Fibroblast of lung (primary cell): ENCODE measurements at regions not wholly inside any gene's neighbourhood (a gene's known extent, or its start where the extent isn't known, plus 50 kb on each side); places are given as distances from the start of the nearest gene placed in this dataset.

Experiments used
- DNase-seq, 2 donors: peaks; one replicate each; pipeline versions ENCODE4 v3.0.0 to v3.0.0-alpha.2; 2010; ENCODE audit warnings: low read depth in 2 of 2
- H2AFZ ChIP-seq: 2 replicates; pipeline ENCODE4 v1.5.1; 2012; ENCODE audit warnings: low read length, control low read depth, inconsistent platforms
- H3K27ac ChIP-seq: 2 replicates; pipeline ENCODE4 v1.5.1; 2011; ENCODE audit warnings: low read length, control low read depth; ENCODE audit not compliant: insufficient read depth
- H3K27me3 ChIP-seq: 2 replicates; pipeline ENCODE4 v1.5.1; 2011; ENCODE audit warnings: mild to moderate bottlenecking, low read length; ENCODE audit not compliant: control insufficient read depth, insufficient read depth
- H3K36me3 ChIP-seq: 2 replicates; pipeline ENCODE4 v1.5.1; 2011; ENCODE audit warnings: low read length; ENCODE audit not compliant: control insufficient read depth, insufficient read depth
- H3K4me1 ChIP-seq: 2 replicates; pipeline ENCODE4 v1.5.1; 2011; ENCODE audit warnings: low read length; ENCODE audit not compliant: control insufficient read depth, insufficient read depth; ENCODE audit errors: extremely low read depth
- H3K4me2 ChIP-seq: 2 replicates; pipeline ENCODE4 v1.5.1; 2011; ENCODE audit warnings: low read length, control low read depth; ENCODE audit not compliant: insufficient read depth; ENCODE audit errors: extremely low read depth
- H3K4me3 ChIP-seq, 4 experiments: fragments of 200-600 bp in 1 of 4; sonication (generic) in 1 of 4; replicated peaks in 1 of 4; 2 replicates each; pipeline ENCODE4 v1.5.1; 2011 to 2016; ENCODE audit warnings: low read length in 4 of 4, low read depth in 3 of 4, mild to moderate bottlenecking in 3 of 4, control low read depth in 2 of 4, inconsistent platforms in 1 of 4, mixed read lengths in 1 of 4; ENCODE audit not compliant: insufficient read depth in 1 of 4; ENCODE audit errors: control extremely low read depth in 1 of 4
- H3K79me2 ChIP-seq: 2 replicates; pipeline ENCODE4 v1.5.1; 2012; ENCODE audit warnings: mild to moderate bottlenecking, low read length, inconsistent platforms; ENCODE audit not compliant: control insufficient read depth, insufficient read depth
- H3K9ac ChIP-seq: 2 replicates; pipeline ENCODE4 v1.5.1; 2011; ENCODE audit warnings: mild to moderate bottlenecking, low read length, control low read depth; ENCODE audit not compliant: insufficient read depth
- H3K9me3 ChIP-seq: 2 replicates; pipeline ENCODE4 v1.5.1; 2012; ENCODE audit warnings: low read depth, low read length; ENCODE audit not compliant: control insufficient read depth, insufficient read depth
- H4K20me1 ChIP-seq: 2 replicates; pipeline ENCODE4 v1.5.1; 2011; ENCODE audit warnings: low read length; ENCODE audit not compliant: control insufficient read depth, insufficient read depth; ENCODE audit errors: extremely low read depth
- CTCF ChIP-seq, 2 donors: IDR thresholded peaks in 1 of 2; conservative IDR thresholded peaks in 1 of 2; 1 replicate in 1 of 2; 2 replicates in 1 of 2; pipeline ENCODE4 v1.5.1; 2011 to 2012; ENCODE audit warnings: low read length in 2 of 2, control low read depth in 1 of 2, inconsistent platforms in 1 of 2, low read depth in 1 of 2, mild to moderate bottlenecking in 1 of 2
- EZH2 ChIP-seq: IDR thresholded peaks from 2 replicates; pipeline ENCODE4 v1.5.1; 2012; ENCODE audit warnings: low read length, control low read depth, mild to moderate bottlenecking; ENCODE audit errors: missing control alignments

GRCh38 chr12:68474467-68475204 is 136.1 kb upstream of the RAP1B start:
- Histone ChIP-seq H3K27ac (no peak overlapping the region), H3K79me2 (no peaks in the 10 kb centered on the region), H3K4me3 (no peak overlapping the region), H3K4me2 (no peak overlapping the region), H2AFZ (no peak overlapping the region), H3K9ac (no peak overlapping the region), H3K27me3 (no peaks in the 10 kb centered on the region), H3K36me3 (no peaks in the 10 kb centered on the region), H3K9me3 (no peaks in the 10 kb centered on the region), H3K4me1 (no peaks in the 10 kb centered on the region), H4K20me1 (no peaks in the 10 kb centered on the region)
- DNase-seq = no peak
- no peak for TF ChIP-seq CTCF (conservative IDR thresholded peaks at IDR 0.05 in 1 of 2, IDR thresholded peaks at IDR 0.05 in 1 of 2; ENCODE audit: low read depth in 1 of 2, low read length in 2 of 2)
- TF ChIP-seq EZH2 = no peak

- H3K4me1 ChIP-seq = no peaks in the 10 kb centered on the region
- H3K4me2 ChIP-seq = no peak overlapping the region
- TF ChIP-seq CTCF (conservative IDR thresholded peaks at IDR 0.05 in 1 of 2, IDR thresholded peaks at IDR 0.05 in 1 of 2; ENCODE audit: low read depth in 1 of 2, low read length in 2 of 2) (no peak), EZH2 (no peak)
- no peak for DNase-seq
- H3K36me3 ChIP-seq = no peaks in the 10 kb centered on the region
- H4K20me1 ChIP-seq = no peaks in the 10 kb centered on the region
- no peaks in the 10 kb centered on the region for H3K79me2 ChIP-seq
- H3K4me3 ChIP-seq = no peak overlapping the region
- no peak overlapping the region for H3K9ac ChIP-seq
- H3K27ac ChIP-seq = no peak overlapping the region
- H2AFZ ChIP-seq = no peak overlapping the region
- H3K9me3 ChIP-seq = no peaks in the 10 kb centered on the region
- no peaks in the 10 kb centered on the region for H3K27me3 ChIP-seq
Observed at GRCh38 chr12:68476794-68477193, 133.9 kb upstream of the RAP1B start.

- H3K27ac ChIP-seq = no peak overlapping the region
- DNase-seq = peak in 1 of 2 donors; percentile 60
- no peak overlapping the region for H2AFZ ChIP-seq
- H4K20me1 ChIP-seq = no peaks in the 10 kb centered on the region
- no peaks in the 10 kb centered on the region for H3K36me3 ChIP-seq
- no peak overlapping the region for H3K4me2 ChIP-seq
- no peak overlapping the region for H3K4me3 ChIP-seq
- TF ChIP-seq EZH2 (no peak), CTCF (conservative IDR thresholded peaks at IDR 0.05 in 1 of 2, IDR thresholded peaks at IDR 0.05 in 1 of 2; ENCODE audit: low read depth in 1 of 2, low read length in 2 of 2) (no peak)
- H3K79me2 ChIP-seq = no peaks in the 10 kb centered on the region
- no peak overlapping the region for H3K9ac ChIP-seq
- H3K4me1 ChIP-seq = no peaks in the 10 kb centered on the region
- H3K27me3 ChIP-seq = no peaks in the 10 kb centered on the region
- H3K9me3 ChIP-seq = no peaks in the 10 kb centered on the region
Observed at GRCh38 chr12:68477261-68477772, 133.4 kb upstream of the RAP1B start.
